ENCODE measurements at regions not wholly inside any gene's neighbourhood (a gene's known extent, or its start where the extent isn't known, plus 50 kb on each side); places are given as distances from the start of the nearest gene placed in this dataset.

- H3K36me3 ChIP-seq, result no peaks in the 10 kb centered on the region
- no peak overlapping the region for H3K27ac ChIP-seq
- intact Hi-C loops (cut with DNase I), result no loop called here
- H3K4me3 ChIP-seq, result no peak overlapping the region
- no peaks in the 10 kb centered on the region for H3K27me3 ChIP-seq
- no peak for DNase-seq (ENCODE audit: low spot score in 2 of 2)
- no peaks in the 10 kb centered on the region for H3K4me1 ChIP-seq
- H3K9me3 ChIP-seq, result peaks cover 0 to under 1% of the 10 kb centered on the region in 2 donors
- TF ChIP-seq, protein P1, sequence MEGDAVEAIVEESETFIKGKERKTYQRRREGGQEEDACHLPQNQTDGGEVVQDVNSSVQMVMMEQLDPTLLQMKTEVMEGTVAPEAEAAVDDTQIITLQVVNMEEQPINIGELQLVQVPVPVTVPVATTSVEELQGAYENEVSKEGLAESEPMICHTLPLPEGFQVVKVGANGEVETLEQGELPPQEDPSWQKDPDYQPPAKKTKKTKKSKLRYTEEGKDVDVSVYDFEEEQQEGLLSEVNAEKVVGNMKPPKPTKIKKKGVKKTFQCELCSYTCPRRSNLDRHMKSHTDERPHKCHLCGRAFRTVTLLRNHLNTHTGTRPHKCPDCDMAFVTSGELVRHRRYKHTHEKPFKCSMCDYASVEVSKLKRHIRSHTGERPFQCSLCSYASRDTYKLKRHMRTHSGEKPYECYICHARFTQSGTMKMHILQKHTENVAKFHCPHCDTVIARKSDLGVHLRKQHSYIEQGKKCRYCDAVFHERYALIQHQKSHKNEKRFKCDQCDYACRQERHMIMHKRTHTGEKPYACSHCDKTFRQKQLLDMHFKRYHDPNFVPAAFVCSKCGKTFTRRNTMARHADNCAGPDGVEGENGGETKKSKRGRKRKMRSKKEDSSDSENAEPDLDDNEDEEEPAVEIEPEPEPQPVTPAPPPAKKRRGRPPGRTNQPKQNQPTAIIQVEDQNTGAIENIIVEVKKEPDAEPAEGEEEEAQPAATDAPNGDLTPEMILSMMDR (IDR thresholded peaks at IDR 0.05), result no peak
These were observed 458.7 kb upstream of the GCFC2 start for GRCh38 chr2:76169276-76170008.

DNA sequence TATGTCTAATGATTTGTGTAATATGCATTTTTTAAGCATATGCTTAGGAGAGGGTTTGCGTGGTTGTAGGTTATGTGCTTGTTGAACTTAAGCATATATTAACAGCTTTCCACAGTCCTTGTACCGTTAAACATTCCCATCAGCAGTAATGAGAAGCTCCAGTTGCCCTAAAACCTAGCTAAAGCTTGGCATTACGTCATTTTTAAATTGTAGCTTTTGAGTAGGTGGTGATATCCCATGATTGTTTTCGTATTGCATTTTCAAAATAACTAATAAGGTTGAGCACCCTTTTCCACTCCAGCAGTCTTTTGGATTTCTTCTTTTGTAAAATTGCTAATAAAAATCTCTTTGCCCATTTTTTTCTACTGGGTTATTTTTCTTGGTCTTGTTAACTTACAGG lies 453.1 kb upstream of the GCFC2 start:
- intact Hi-C loops (cut with DNase I), result no loop called here
- no peak for DNase-seq (ENCODE audit: low spot score in 2 of 2)
- no peak overlapping the region for H3K27ac ChIP-seq
- TF ChIP-seq, protein P1 (IDR thresholded peaks at IDR 0.05), result no peak
- no peaks in the 10 kb centered on the region for H3K9me3 ChIP-seq
- H3K4me3 ChIP-seq, result no peak overlapping the region
- H3K36me3 ChIP-seq, result no peaks in the 10 kb centered on the region
- no peaks in the 10 kb centered on the region for H3K27me3 ChIP-seq
- H3K4me1 ChIP-seq, result no peaks in the 10 kb centered on the region

GRCh38 chr2:76160670-76161069 lies 450.0 kb upstream of the GCFC2 start:
- intact Hi-C loops (cut with DNase I), result no loop called here
- TF ChIP-seq, protein P1 (IDR thresholded peaks at IDR 0.05), result no peak
- no peak for DNase-seq (ENCODE audit: low spot score in 2 of 2)
- no peaks in the 10 kb centered on the region for H3K9me3 ChIP-seq
- H3K4me1 ChIP-seq, result no peaks in the 10 kb centered on the region
- H3K27me3 ChIP-seq, result no peaks in the 10 kb centered on the region
- no peaks in the 10 kb centered on the region for H3K36me3 ChIP-seq
- no peak overlapping the region for H3K27ac ChIP-seq
- H3K4me3 ChIP-seq, result no peak overlapping the region

GRCh38 chr2:76159042-76159648 lies 448.4 kb upstream of the GCFC2 start:
- Histone ChIP-seq H3K27ac (no peak overlapping the region), H3K4me1 (no peaks in the 10 kb centered on the region), H3K9me3 (no peaks in the 10 kb centered on the region), H3K27me3 (no peaks in the 10 kb centered on the region), H3K36me3 (no peaks in the 10 kb centered on the region), H3K4me3 (no peak overlapping the region)
- intact Hi-C loops (cut with DNase I), result no loop called here
- DNase-seq (ENCODE audit: low spot score in 2 of 2), result no peak
- TF ChIP-seq, protein P1 (IDR thresholded peaks at IDR 0.05), result no peak

DNA sequence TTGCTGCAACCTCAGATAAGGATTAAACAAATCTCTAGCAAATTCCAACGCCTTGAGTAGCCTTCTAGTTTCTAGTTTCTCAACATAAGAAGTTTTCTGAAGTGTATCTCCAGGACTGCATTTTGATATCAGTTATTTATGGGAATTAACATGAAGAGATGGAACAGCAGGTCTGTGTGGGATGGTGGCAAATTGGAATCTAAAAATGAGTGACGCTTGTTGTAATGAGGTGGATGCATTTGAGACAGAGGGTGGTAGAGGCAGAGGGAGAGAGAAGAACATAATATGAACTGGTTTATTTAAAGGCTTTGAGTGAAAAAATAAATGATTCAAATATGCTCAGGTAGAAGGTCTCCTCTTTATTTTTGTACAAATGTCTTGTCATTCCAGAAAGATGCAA lies 446.8 kb upstream of the GCFC2 start:
- no peak overlapping the region for H3K27ac ChIP-seq
- TF ChIP-seq, protein P1 (IDR thresholded peaks at IDR 0.05), result no peak
- H3K4me3 ChIP-seq, result no peak overlapping the region
- H3K36me3 ChIP-seq, result no peaks in the 10 kb centered on the region
- intact Hi-C loops (cut with DNase I), result no loop called here
- H3K27me3 ChIP-seq, result no peaks in the 10 kb centered on the region
- no peaks in the 10 kb centered on the region for H3K9me3 ChIP-seq
- H3K4me1 ChIP-seq, result no peaks in the 10 kb centered on the region
- DNase-seq (ENCODE audit: low spot score in 2 of 2), result no peak

Measured in ascending aorta (tissue), 2 donors.